ENCODE measurements at regions not wholly inside any gene's neighbourhood (a gene's known extent, or its start where the extent isn't known, plus 50 kb on each side); places are given as distances from the start of the nearest gene placed in this dataset.

- H3K27ac ChIP-seq (ENCODE audit: low read depth, low read length): no peak overlapping the region
- H3K4me1 ChIP-seq (ENCODE audit: control insufficient read depth, low read length): no peaks in the 10 kb centered on the region
- H3K9me3 ChIP-seq (ENCODE audit: control insufficient read depth, insufficient read depth, low read length): no peaks in the 10 kb centered on the region
- no peaks in the 10 kb centered on the region for H3F3A ChIP-seq (ENCODE audit: control insufficient read depth, insufficient read depth)
- H3K4me3 ChIP-seq (ENCODE audit: low read length): no peak overlapping the region
- H3K4me2 ChIP-seq (ENCODE audit: low read length): no peak overlapping the region
- H3K79me2 ChIP-seq (ENCODE audit: control insufficient read depth, low read length): no peaks in the 10 kb centered on the region
- no peaks in the 10 kb centered on the region for H4K20me1 ChIP-seq (ENCODE audit: control insufficient read depth, insufficient read depth, low read depth, low read length)
- H3K9me2 ChIP-seq (replicated peaks; ENCODE audit: control insufficient read depth, low read length): no peaks in the 10 kb centered on the region
- no peaks in the 10 kb centered on the region for H3K36me3 ChIP-seq (ENCODE audit: control insufficient read depth, low read length)
- TF ChIP-seq EZH2phosphoT487 (IDR thresholded peaks at IDR 0.05; ENCODE audit: borderline replicate concordance, low read length): no peak
- no peak for TF ChIP-seq CTCF (IDR thresholded peaks at IDR 0.05; ENCODE audit: low read depth, low read length, poor library complexity, severe bottlenecking)
- H3K27me3 ChIP-seq (ENCODE audit: control insufficient read depth, low read length): no peaks in the 10 kb centered on the region
Observed at GRCh38 chrX:6909396-6909795, 238.1 kb upstream of the STS start.

GRCh38 chrX:6906608-6907007 is 240.9 kb upstream of the STS start:
- no peaks in the 10 kb centered on the region for H3K36me3 ChIP-seq (ENCODE audit: control insufficient read depth, low read length)
- H3K4me1 ChIP-seq (ENCODE audit: control insufficient read depth, low read length): no peaks in the 10 kb centered on the region
- H3K4me3 ChIP-seq (ENCODE audit: low read length): no peak overlapping the region
- H3K9me2 ChIP-seq (replicated peaks; ENCODE audit: control insufficient read depth, low read length): no peaks in the 10 kb centered on the region
- H3K79me2 ChIP-seq (ENCODE audit: control insufficient read depth, low read length): no peaks in the 10 kb centered on the region
- TF ChIP-seq CTCF (IDR thresholded peaks at IDR 0.05; ENCODE audit: low read depth, low read length, poor library complexity, severe bottlenecking): no peak
- no peak for TF ChIP-seq EZH2phosphoT487 (IDR thresholded peaks at IDR 0.05; ENCODE audit: borderline replicate concordance, low read length)
- no peaks in the 10 kb centered on the region for H3K27me3 ChIP-seq (ENCODE audit: control insufficient read depth, low read length)
- no peak overlapping the region for H3K27ac ChIP-seq (ENCODE audit: low read depth, low read length)
- H3K4me2 ChIP-seq (ENCODE audit: low read length): no peak overlapping the region
- no peaks in the 10 kb centered on the region for H3K9me3 ChIP-seq (ENCODE audit: control insufficient read depth, insufficient read depth, low read length)
- H4K20me1 ChIP-seq (ENCODE audit: control insufficient read depth, insufficient read depth, low read depth, low read length): no peaks in the 10 kb centered on the region
- no peaks in the 10 kb centered on the region for H3F3A ChIP-seq (ENCODE audit: control insufficient read depth, insufficient read depth)

GRCh38 chrX:6904156-6904555 is 243.4 kb upstream of the STS start:
- no peaks in the 10 kb centered on the region for H3K9me3 ChIP-seq (ENCODE audit: control insufficient read depth, insufficient read depth, low read length)
- no peaks in the 10 kb centered on the region for H3F3A ChIP-seq (ENCODE audit: control insufficient read depth, insufficient read depth)
- no peaks in the 10 kb centered on the region for H4K20me1 ChIP-seq (ENCODE audit: control insufficient read depth, insufficient read depth, low read depth, low read length)
- no peaks in the 10 kb centered on the region for H3K9me2 ChIP-seq (replicated peaks; ENCODE audit: control insufficient read depth, low read length)
- no peak overlapping the region for H3K4me3 ChIP-seq (ENCODE audit: low read length)
- no peaks in the 10 kb centered on the region for H3K27me3 ChIP-seq (ENCODE audit: control insufficient read depth, low read length)
- TF ChIP-seq EZH2phosphoT487 (IDR thresholded peaks at IDR 0.05; ENCODE audit: borderline replicate concordance, low read length) (no peak), CTCF (IDR thresholded peaks at IDR 0.05; ENCODE audit: low read depth, low read length, poor library complexity, severe bottlenecking) (no peak)
- no peak overlapping the region for H3K4me2 ChIP-seq (ENCODE audit: low read length)
- H3K4me1 ChIP-seq (ENCODE audit: control insufficient read depth, low read length): no peaks in the 10 kb centered on the region
- H3K27ac ChIP-seq (ENCODE audit: low read depth, low read length): no peak overlapping the region
- no peaks in the 10 kb centered on the region for H3K79me2 ChIP-seq (ENCODE audit: control insufficient read depth, low read length)
- no peaks in the 10 kb centered on the region for H3K36me3 ChIP-seq (ENCODE audit: control insufficient read depth, low read length)

- Histone ChIP-seq H3K9me3 (ENCODE audit: control insufficient read depth, insufficient read depth, low read length) (no peaks in the 10 kb centered on the region), H3K27ac (ENCODE audit: low read depth, low read length) (no peak overlapping the region), H3K79me2 (ENCODE audit: control insufficient read depth, low read length) (no peaks in the 10 kb centered on the region), H3K4me3 (ENCODE audit: low read length) (no peak overlapping the region), H3F3A (ENCODE audit: control insufficient read depth, insufficient read depth) (no peaks in the 10 kb centered on the region), H4K20me1 (ENCODE audit: control insufficient read depth, insufficient read depth, low read depth, low read length) (no peaks in the 10 kb centered on the region), H3K4me2 (ENCODE audit: low read length) (no peak overlapping the region), H3K27me3 (ENCODE audit: control insufficient read depth, low read length) (no peaks in the 10 kb centered on the region), H3K4me1 (ENCODE audit: control insufficient read depth, low read length) (no peaks in the 10 kb centered on the region), H3K9me2 (replicated peaks; ENCODE audit: control insufficient read depth, low read length) (no peaks in the 10 kb centered on the region), H3K36me3 (ENCODE audit: control insufficient read depth, low read length) (no peaks in the 10 kb centered on the region)
- no peak for TF ChIP-seq CTCF (IDR thresholded peaks at IDR 0.05; ENCODE audit: low read depth, low read length, poor library complexity, severe bottlenecking)
Observed at GRCh38 chrX:6898371-6898770, 249.1 kb upstream of the STS start.
